Testis (tissue), 2 donors: ENCODE measurements at regions not wholly inside any gene's neighbourhood (a gene's known extent, or its start where the extent isn't known, plus 50 kb on each side); places are given as distances from the start of the nearest gene placed in this dataset.

Source experiments
- DNase-seq: peaks from one replicate; pipeline ENCODE4 v3.0.0-alpha.2; 2019
- H3K27ac ChIP-seq, 2 donors: fragments of 200-600 bp; sonication (generic); one replicate each; pipeline ENCODE4 v1.5.1; 2019
- H3K27me3 ChIP-seq: fragments of 200-600 bp; sonication (generic); one replicate; pipeline ENCODE4 v1.5.1; 2019
- H3K36me3 ChIP-seq: fragments of 200-600 bp; sonication (generic); one replicate; pipeline ENCODE4 v1.5.1; 2017; ENCODE audit warnings: low read depth; ENCODE audit errors: missing control alignments
- H3K4me1 ChIP-seq: fragments of 200-600 bp; sonication (generic); one replicate; pipeline ENCODE4 v1.5.1; 2019
- H3K4me3 ChIP-seq, 2 donors: fragments of 200-600 bp; sonication (generic); one replicate each; pipeline ENCODE4 v1.5.1; 2017 to 2019
- H3K9me3 ChIP-seq: fragments of 200-600 bp; sonication (generic); one replicate; pipeline ENCODE4 v1.5.1; 2017
- POLR2A ChIP-seq: fragments of 450-650 bp; IDR thresholded peaks from one replicate; pipeline ENCODE4 v1.6.1; 2017; ENCODE audit warnings: antibody characterized with exemption, mild to moderate bottlenecking, moderate library complexity
- WGBS, 2 donors: methylation state at CpG; one replicate each; pipeline ENCODE4 v1.1.5; 2018; 5-methylcytosine and 5-hydroxymethylcytosine counted together
- intact Hi-C: fragments of 100-400 bp; cut with DNase I; formaldehyde crosslinking; loops from one replicate; pipeline ENCODE4 v1.15.1; 2023; ENCODE audit warnings: low total_unique reads
- TF ChIP-seq, protein P1 (sequence below), 3 experiments: fragments of 450-650 bp in 2 of 3; fragments of 200-600 bp in 1 of 3; sonication (generic) in 1 of 3; IDR thresholded peaks; one replicate each; pipeline ENCODE4 v1.5.1; 2016 to 2019; ENCODE audit warnings: antibody characterized with exemption in 3 of 3, mild to moderate bottlenecking in 2 of 3, moderate library complexity in 1 of 3

- Histone ChIP-seq H3K4me1 (no peaks in the 10 kb centered on the region), H3K4me3 (no peak overlapping the region), H3K27ac (no peak overlapping the region), H3K9me3 (no peaks in the 10 kb centered on the region), H3K36me3 (no peaks in the 10 kb centered on the region), H3K27me3 (no peaks in the 10 kb centered on the region)
- DNase-seq: no peak
- 71 to 77% methylated on average over 11 of the region's 11 CpGs for WGBS, 2 donors
- intact Hi-C loops: no loop called here
- no peak for TF ChIP-seq POLR2A
- TF ChIP-seq, protein P1, sequence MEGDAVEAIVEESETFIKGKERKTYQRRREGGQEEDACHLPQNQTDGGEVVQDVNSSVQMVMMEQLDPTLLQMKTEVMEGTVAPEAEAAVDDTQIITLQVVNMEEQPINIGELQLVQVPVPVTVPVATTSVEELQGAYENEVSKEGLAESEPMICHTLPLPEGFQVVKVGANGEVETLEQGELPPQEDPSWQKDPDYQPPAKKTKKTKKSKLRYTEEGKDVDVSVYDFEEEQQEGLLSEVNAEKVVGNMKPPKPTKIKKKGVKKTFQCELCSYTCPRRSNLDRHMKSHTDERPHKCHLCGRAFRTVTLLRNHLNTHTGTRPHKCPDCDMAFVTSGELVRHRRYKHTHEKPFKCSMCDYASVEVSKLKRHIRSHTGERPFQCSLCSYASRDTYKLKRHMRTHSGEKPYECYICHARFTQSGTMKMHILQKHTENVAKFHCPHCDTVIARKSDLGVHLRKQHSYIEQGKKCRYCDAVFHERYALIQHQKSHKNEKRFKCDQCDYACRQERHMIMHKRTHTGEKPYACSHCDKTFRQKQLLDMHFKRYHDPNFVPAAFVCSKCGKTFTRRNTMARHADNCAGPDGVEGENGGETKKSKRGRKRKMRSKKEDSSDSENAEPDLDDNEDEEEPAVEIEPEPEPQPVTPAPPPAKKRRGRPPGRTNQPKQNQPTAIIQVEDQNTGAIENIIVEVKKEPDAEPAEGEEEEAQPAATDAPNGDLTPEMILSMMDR (IDR thresholded peaks at IDR 0.05): no peak
Observed at GRCh38 chr19:27773318-27774094, 1439.4 kb downstream of the UQCRFS1 start.

DNA sequence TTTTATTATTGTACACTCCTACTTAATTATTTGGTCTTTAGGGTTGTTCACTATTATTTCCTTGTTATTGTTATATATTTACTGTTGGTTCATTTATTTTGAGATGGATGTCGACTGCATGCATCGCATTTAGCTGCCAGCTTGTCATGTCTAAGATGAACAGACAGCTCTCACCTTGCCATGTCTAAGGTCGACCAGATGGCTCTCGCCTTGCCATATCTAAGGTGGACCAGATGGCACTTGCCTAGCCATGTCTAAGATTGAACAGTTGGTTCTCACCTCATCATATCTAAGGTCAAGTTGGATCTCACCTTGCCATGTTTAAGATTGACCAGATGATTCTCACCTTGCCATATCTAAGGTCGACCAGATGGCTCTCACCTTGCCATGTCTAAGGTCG is 1440.9 kb downstream of the UQCRFS1 start:
- TF ChIP-seq, protein P1 (IDR thresholded peaks at IDR 0.05): no peak
- no peak for TF ChIP-seq POLR2A
- intact Hi-C loops: no loop called here
- H3K9me3 ChIP-seq: no peaks in the 10 kb centered on the region
- H3K27me3 ChIP-seq: no peaks in the 10 kb centered on the region
- H3K36me3 ChIP-seq: no peaks in the 10 kb centered on the region
- DNase-seq: no peak
- no peaks in the 10 kb centered on the region for H3K4me1 ChIP-seq
- WGBS, 2 donors: 85 to 90% methylated on average over 6 of the region's 6 CpGs
- H3K4me3 ChIP-seq: no peak overlapping the region
- no peak overlapping the region for H3K27ac ChIP-seq

DNA sequence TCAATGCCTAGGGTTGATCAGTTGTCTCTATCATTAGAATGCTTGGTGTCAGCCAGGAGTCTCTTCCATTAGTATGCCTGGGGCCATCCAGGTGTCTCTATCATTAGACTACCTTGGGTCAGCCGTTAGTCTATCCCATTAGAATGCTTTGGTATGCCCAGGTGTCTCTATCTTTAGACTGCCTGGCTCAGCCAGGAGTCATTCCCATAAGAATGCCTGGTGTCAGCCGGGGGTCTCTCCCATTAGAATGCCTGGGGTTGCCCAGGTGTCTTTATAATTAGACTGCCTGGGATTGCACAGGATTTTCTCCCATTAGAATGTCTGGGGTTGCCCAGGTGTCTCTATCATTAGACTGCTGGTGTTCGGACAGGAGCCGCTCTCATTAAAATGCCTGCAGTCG is 1442.9 kb downstream of the UQCRFS1 start:
- no peaks in the 10 kb centered on the region for H3K36me3 ChIP-seq
- H3K4me1 ChIP-seq: no peaks in the 10 kb centered on the region
- H3K9me3 ChIP-seq: no peaks in the 10 kb centered on the region
- TF ChIP-seq, protein P1 (IDR thresholded peaks at IDR 0.05): no peak
- no peak for TF ChIP-seq POLR2A
- DNase-seq: no peak
- 81 to 85% methylated on average over 5 of the region's 5 CpGs for WGBS, 2 donors
- intact Hi-C loops: no loop called here
- no peak overlapping the region for H3K27ac ChIP-seq
- H3K4me3 ChIP-seq: no peak overlapping the region
- H3K27me3 ChIP-seq: no peaks in the 10 kb centered on the region

DNA sequence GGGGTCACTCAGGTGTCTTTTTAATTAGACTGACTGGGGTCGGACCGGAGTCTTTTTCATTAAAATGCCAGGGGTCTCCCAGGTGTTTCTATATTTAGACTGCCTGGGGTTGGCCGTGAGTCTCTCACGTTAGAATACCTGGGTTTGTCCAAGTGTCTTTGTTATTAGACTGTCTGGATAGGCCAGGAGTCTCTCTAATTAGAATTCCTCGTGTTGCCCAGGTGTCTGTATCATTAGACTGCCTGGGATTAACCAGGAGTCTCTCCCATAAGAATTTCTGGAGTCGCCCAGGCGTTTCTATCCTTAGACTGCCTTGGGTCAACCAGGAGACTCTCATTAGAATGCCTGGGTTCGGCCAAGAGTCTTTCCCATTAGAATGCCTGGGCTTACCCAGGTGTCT is 1445.7 kb downstream of the UQCRFS1 start:
- Histone ChIP-seq H3K27me3 (no peaks in the 10 kb centered on the region), H3K36me3 (no peaks in the 10 kb centered on the region), H3K4me3 (no peak overlapping the region), H3K9me3 (no peaks in the 10 kb centered on the region), H3K27ac (no peak overlapping the region), H3K4me1 (no peaks in the 10 kb centered on the region)
- no peak for DNase-seq
- 67 to 81% methylated on average over 8 of the region's 8 CpGs for WGBS, 2 donors
- no peak for TF ChIP-seq POLR2A
- TF ChIP-seq, protein P1 (IDR thresholded peaks at IDR 0.05): no peak
- intact Hi-C loops: no loop called here
